ENCODE measurements at regions not wholly inside any gene's neighbourhood (a gene's known extent, or its start where the extent isn't known, plus 50 kb on each side); places are given as distances from the start of the nearest gene placed in this dataset.

- H3K27ac ChIP-seq (ENCODE audit: low read depth, low read length): no peak overlapping the region
Measured at GRCh38 chr5:180436275-180436674, 57.9 kb upstream of the CNOT6 start.

GRCh38 chr5:180436936-180437335 lies 57.2 kb upstream of the CNOT6 start:
- Histone ChIP-seq H3K9me3 (ENCODE audit: control insufficient read depth, insufficient read depth, low read length) (no peaks in the 10 kb centered on the region), H3K79me2 (ENCODE audit: control insufficient read depth, low read length) (no peaks in the 10 kb centered on the region), H3K4me2 (ENCODE audit: low read length) (no peak overlapping the region), H3K4me3 (ENCODE audit: low read length) (no peak overlapping the region), H4K20me1 (ENCODE audit: control insufficient read depth, insufficient read depth, low read depth, low read length) (no peaks in the 10 kb centered on the region), H3K36me3 (ENCODE audit: control insufficient read depth, low read length) (no peaks in the 10 kb centered on the region), H3K27ac (ENCODE audit: low read depth, low read length) (no peak overlapping the region), H3K4me1 (ENCODE audit: control insufficient read depth, low read length) (no peaks in the 10 kb centered on the region), H3K27me3 (ENCODE audit: control insufficient read depth, low read length) (no peaks in the 10 kb centered on the region), H3K9me2 (replicated peaks; ENCODE audit: control insufficient read depth, low read length) (no peaks in the 10 kb centered on the region), H3F3A (ENCODE audit: control insufficient read depth, insufficient read depth) (no peaks in the 10 kb centered on the region)
- no peak for TF ChIP-seq EZH2phosphoT487 (IDR thresholded peaks at IDR 0.05; ENCODE audit: borderline replicate concordance, low read length)
- TF ChIP-seq, protein P1, sequence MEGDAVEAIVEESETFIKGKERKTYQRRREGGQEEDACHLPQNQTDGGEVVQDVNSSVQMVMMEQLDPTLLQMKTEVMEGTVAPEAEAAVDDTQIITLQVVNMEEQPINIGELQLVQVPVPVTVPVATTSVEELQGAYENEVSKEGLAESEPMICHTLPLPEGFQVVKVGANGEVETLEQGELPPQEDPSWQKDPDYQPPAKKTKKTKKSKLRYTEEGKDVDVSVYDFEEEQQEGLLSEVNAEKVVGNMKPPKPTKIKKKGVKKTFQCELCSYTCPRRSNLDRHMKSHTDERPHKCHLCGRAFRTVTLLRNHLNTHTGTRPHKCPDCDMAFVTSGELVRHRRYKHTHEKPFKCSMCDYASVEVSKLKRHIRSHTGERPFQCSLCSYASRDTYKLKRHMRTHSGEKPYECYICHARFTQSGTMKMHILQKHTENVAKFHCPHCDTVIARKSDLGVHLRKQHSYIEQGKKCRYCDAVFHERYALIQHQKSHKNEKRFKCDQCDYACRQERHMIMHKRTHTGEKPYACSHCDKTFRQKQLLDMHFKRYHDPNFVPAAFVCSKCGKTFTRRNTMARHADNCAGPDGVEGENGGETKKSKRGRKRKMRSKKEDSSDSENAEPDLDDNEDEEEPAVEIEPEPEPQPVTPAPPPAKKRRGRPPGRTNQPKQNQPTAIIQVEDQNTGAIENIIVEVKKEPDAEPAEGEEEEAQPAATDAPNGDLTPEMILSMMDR (IDR thresholded peaks at IDR 0.05; ENCODE audit: low read depth, low read length, poor library complexity, severe bottlenecking): no peak

More at GRCh38 chr5:180436275-180436674, 57.9 kb upstream of the CNOT6 start:
- no peak for TF ChIP-seq EZH2phosphoT487 (IDR thresholded peaks at IDR 0.05; ENCODE audit: borderline replicate concordance, low read length)
- TF ChIP-seq, protein P1 (IDR thresholded peaks at IDR 0.05; ENCODE audit: low read depth, low read length, poor library complexity, severe bottlenecking): no peak
- H3K4me2 ChIP-seq (ENCODE audit: low read length): no peak overlapping the region
- no peaks in the 10 kb centered on the region for H3K79me2 ChIP-seq (ENCODE audit: control insufficient read depth, low read length)
- H3K9me3 ChIP-seq (ENCODE audit: control insufficient read depth, insufficient read depth, low read length): no peaks in the 10 kb centered on the region
- no peaks in the 10 kb centered on the region for H3K4me1 ChIP-seq (ENCODE audit: control insufficient read depth, low read length)
- H3K4me3 ChIP-seq (ENCODE audit: low read length): no peak overlapping the region
- H3K36me3 ChIP-seq (ENCODE audit: control insufficient read depth, low read length): no peaks in the 10 kb centered on the region
- no peaks in the 10 kb centered on the region for H4K20me1 ChIP-seq (ENCODE audit: control insufficient read depth, insufficient read depth, low read depth, low read length)
- H3K9me2 ChIP-seq (replicated peaks; ENCODE audit: control insufficient read depth, low read length): no peaks in the 10 kb centered on the region
- no peaks in the 10 kb centered on the region for H3K27me3 ChIP-seq (ENCODE audit: control insufficient read depth, low read length)
- no peaks in the 10 kb centered on the region for H3F3A ChIP-seq (ENCODE audit: control insufficient read depth, insufficient read depth)

DNA sequence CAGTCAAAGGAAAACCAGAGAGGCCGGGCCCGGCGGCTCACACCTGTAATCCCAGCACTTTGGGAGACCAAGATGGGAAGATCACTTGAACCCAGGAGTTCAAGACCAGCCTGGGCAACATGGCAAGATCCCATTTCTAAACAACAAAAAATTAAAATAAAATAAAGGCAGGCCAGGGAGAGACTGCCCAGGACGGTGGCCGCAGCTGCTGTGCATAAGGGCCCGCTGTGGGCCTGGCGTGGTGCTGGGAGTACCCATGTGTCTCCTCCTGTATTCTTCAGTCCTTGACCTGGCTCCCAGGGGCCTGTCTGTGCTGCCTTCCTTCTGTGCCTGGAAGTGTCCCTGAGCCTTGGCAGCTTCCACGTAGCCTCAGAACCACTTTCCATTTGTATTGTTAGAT lies 56.8 kb upstream of the CNOT6 start:
- no peaks in the 10 kb centered on the region for H3F3A ChIP-seq (ENCODE audit: control insufficient read depth, insufficient read depth)
- H3K9me2 ChIP-seq (replicated peaks; ENCODE audit: control insufficient read depth, low read length): no peaks in the 10 kb centered on the region
- H3K4me2 ChIP-seq (ENCODE audit: low read length): no peak overlapping the region
- no peaks in the 10 kb centered on the region for H3K9me3 ChIP-seq (ENCODE audit: control insufficient read depth, insufficient read depth, low read length)
- no peaks in the 10 kb centered on the region for H3K79me2 ChIP-seq (ENCODE audit: control insufficient read depth, low read length)
- TF ChIP-seq EZH2phosphoT487 (IDR thresholded peaks at IDR 0.05; ENCODE audit: borderline replicate concordance, low read length): no peak
- TF ChIP-seq, protein P1 (IDR thresholded peaks at IDR 0.05; ENCODE audit: low read depth, low read length, poor library complexity, severe bottlenecking): no peak
- no peaks in the 10 kb centered on the region for H4K20me1 ChIP-seq (ENCODE audit: control insufficient read depth, insufficient read depth, low read depth, low read length)
- H3K27me3 ChIP-seq (ENCODE audit: control insufficient read depth, low read length): no peaks in the 10 kb centered on the region
- H3K36me3 ChIP-seq (ENCODE audit: control insufficient read depth, low read length): no peaks in the 10 kb centered on the region
- H3K4me3 ChIP-seq (ENCODE audit: low read length): no peak overlapping the region
- no peaks in the 10 kb centered on the region for H3K4me1 ChIP-seq (ENCODE audit: control insufficient read depth, low read length)
- no peak overlapping the region for H3K27ac ChIP-seq (ENCODE audit: low read depth, low read length)
